GM12865 (cell line): ENCODE measurements at regions not wholly inside any gene's neighbourhood (a gene's known extent, or its start where the extent isn't known, plus 50 kb on each side); places are given as distances from the start of the nearest gene placed in this dataset.

ENCODE experiments used
- DNase-seq: peaks from one replicate; pipeline ENCODE4 v3.0.0; 2010; ENCODE audit warnings: low read depth
- H3K4me3 ChIP-seq: 2 replicates; pipeline ENCODE4 v1.5.1; 2011; ENCODE audit warnings: mild to moderate bottlenecking, low read depth, low read length, control low read depth
- CTCF ChIP-seq: IDR thresholded peaks from 2 replicates; pipeline ENCODE4 v1.5.1; 2011; ENCODE audit warnings: low read length, control low read depth, low read depth, inconsistent platforms; ENCODE audit not compliant: insufficient read depth; ENCODE audit errors: missing control alignments

DNA sequence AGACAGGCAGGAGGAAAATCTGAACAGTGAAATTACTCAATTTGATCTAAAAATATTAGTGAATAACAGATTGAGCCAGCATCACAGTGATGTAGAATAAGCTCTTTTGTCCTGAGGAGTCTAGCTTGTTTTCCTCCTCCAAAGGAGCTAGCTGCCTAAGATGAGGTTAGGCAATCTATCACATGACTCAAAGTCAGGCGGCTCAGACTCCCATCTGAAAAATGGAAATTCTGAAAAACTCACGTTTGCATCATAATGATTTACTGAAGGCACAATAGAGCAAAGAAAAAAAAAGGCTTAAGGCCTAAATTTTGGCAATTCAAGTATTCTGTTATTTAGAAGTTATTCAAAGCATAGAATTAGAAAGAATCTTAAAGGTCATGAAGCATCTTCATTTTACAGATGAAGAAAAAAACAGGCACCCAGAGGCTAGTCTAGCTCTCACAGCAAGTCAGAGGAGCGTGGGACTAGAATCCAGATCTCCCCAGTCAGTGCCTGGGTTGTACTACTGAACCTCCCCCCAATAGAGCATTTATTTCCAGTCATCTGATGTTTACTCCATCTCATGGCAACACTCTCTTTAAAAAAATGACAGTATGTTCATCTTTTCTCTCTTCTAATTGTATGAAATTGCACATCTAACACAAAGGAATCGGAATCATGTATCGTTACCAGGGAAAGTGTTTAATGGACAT is 62.5 kb upstream of the ATF3 start:
- no peak overlapping the region for H3K4me3 ChIP-seq
- TF ChIP-seq CTCF, result no peak
- DNase-seq, result no peak

DNA sequence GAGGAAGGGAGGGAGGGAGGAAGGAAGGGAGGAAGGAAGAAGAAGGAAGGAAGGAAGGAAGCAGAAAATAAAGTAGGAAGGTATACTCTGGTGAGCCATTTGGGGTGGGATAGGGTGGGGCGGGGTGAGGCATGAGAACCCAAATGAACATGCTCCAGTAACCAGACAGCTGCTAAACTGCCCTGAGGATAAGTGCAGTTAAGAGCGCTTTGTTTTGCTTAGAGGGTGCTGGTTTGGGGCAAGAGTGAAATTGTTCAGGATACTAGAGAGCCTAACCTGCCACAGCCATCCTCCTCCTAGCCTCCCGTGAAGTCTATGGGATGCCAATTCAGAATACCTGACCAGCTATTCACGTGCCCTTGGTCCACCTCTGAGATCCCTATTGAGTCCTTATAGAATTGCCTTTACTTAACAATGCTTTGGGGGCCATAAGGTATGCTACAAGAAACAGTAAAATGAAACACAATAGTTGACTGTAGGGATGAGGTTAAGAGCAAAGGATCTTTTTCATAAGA is 59.0 kb upstream of the ATF3 start:
- TF ChIP-seq CTCF, result no peak
- H3K4me3 ChIP-seq, result no peak overlapping the region
- DNase-seq, result no peak

GRCh38 chr1:212551929-212552328 is 56.6 kb upstream of the ATF3 start:
- no peak for DNase-seq
- no peak for TF ChIP-seq CTCF
- no peak overlapping the region for H3K4me3 ChIP-seq

GRCh38 chr1:212553676-212554075 is 54.9 kb upstream of the ATF3 start:
- no peak for TF ChIP-seq CTCF
- no peak for DNase-seq
- H3K4me3 ChIP-seq, result no peak overlapping the region

GRCh38 chr1:212554401-212554800 is 54.2 kb upstream of the ATF3 start:
- no peak for DNase-seq
- TF ChIP-seq CTCF, result no peak

DNA sequence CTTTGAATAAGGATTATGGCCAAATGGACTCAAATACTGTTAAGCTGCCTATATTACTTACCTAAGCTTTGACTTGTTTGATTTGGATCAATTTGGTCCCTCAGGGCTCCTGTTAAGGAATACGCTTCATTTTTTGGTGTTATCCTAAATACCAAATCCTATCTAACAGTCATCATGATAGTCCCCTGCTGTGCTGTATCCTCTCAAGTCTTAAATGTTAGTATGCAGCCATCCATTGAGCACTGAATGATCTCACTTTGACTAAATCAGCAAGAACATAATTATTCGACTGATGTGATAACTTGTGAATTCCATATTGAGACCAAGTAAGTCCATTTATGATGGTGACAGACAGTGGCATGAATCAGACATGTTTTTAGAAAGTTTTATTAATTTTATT is 53.1 kb upstream of the ATF3 start:
- H3K4me3 ChIP-seq, result no peak overlapping the region
- no peak for DNase-seq
- no peak for TF ChIP-seq CTCF

More at GRCh38 chr1:212554401-212554800, 54.2 kb upstream of the ATF3 start:
- no peak overlapping the region for H3K4me3 ChIP-seq
